ENCODE measurements at regions not wholly inside any gene's neighbourhood (a gene's known extent, or its start where the extent isn't known, plus 50 kb on each side); places are given as distances from the start of the nearest gene placed in this dataset.

- TF ChIP-seq, protein P1, sequence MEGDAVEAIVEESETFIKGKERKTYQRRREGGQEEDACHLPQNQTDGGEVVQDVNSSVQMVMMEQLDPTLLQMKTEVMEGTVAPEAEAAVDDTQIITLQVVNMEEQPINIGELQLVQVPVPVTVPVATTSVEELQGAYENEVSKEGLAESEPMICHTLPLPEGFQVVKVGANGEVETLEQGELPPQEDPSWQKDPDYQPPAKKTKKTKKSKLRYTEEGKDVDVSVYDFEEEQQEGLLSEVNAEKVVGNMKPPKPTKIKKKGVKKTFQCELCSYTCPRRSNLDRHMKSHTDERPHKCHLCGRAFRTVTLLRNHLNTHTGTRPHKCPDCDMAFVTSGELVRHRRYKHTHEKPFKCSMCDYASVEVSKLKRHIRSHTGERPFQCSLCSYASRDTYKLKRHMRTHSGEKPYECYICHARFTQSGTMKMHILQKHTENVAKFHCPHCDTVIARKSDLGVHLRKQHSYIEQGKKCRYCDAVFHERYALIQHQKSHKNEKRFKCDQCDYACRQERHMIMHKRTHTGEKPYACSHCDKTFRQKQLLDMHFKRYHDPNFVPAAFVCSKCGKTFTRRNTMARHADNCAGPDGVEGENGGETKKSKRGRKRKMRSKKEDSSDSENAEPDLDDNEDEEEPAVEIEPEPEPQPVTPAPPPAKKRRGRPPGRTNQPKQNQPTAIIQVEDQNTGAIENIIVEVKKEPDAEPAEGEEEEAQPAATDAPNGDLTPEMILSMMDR (IDR thresholded peaks at IDR 0.05; ENCODE audit: low read length), result no peak
- TF ChIP-seq EZH2 (IDR thresholded peaks at IDR 0.05; ENCODE audit: borderline replicate concordance, low read length), result no peak
Measured at GRCh38 chr4:128596853-128597252, 212.6 kb upstream of the JADE1 start.
